ENCODE measurements at regions not wholly inside any gene's neighbourhood (a gene's known extent, or its start where the extent isn't known, plus 50 kb on each side); places are given as distances from the start of the nearest gene placed in this dataset.

DNA sequence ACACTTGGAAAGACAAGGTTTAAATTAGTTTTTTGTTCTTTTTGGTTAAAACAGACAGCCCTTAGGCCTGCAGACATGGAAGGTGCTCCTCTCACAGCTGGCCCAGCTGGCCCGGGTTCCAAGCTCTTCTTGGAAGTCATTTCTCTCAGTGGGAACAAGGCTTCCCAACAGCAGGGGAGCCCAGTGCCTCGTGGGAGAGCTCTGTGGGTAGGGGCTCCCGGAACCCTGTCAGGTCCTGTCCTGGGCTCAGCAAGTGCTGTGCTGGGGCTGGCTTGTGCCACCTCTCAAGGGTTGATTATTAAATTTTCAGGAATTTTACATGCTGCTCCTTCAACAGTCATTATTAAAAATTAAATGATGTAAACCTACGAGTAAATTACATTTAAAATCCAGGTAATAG lies 189.6 kb downstream of the GALNT1 start:
- TF ChIP-seq RARB (CRISPR knock-in tag; IDR thresholded peaks at IDR 0.05) (no peak), ZNF70 (CRISPR knock-in tag; IDR thresholded peaks at IDR 0.05) (no peak), TCF4 (CRISPR knock-in tag; IDR thresholded peaks at IDR 0.05; ENCODE audit: borderline replicate concordance) (no peak), TOX (CRISPR knock-in tag; IDR thresholded peaks at IDR 0.05; ENCODE audit: borderline replicate concordance) (no peak), SNAI2 (CRISPR knock-in tag; IDR thresholded peaks at IDR 0.05) (no peak), ARNTL (CRISPR knock-in tag; IDR thresholded peaks at IDR 0.05; ENCODE audit: borderline replicate concordance, low read depth) (no peak), ZNF565 (CRISPR knock-in tag; conservative IDR thresholded peaks at IDR 0.05; ENCODE audit: low read depth) (no peak), ZNF8 (CRISPR knock-in tag; IDR thresholded peaks at IDR 0.05) (no peak), GLIS3 (CRISPR knock-in tag; IDR thresholded peaks at IDR 0.05) (no peak), PPARA (CRISPR knock-in tag; IDR thresholded peaks at IDR 0.05; ENCODE audit: borderline replicate concordance) (no peak), CSDC2 (CRISPR knock-in tag; IDR thresholded peaks at IDR 0.05) (no peak)
- TF ChIP-seq, protein P1, sequence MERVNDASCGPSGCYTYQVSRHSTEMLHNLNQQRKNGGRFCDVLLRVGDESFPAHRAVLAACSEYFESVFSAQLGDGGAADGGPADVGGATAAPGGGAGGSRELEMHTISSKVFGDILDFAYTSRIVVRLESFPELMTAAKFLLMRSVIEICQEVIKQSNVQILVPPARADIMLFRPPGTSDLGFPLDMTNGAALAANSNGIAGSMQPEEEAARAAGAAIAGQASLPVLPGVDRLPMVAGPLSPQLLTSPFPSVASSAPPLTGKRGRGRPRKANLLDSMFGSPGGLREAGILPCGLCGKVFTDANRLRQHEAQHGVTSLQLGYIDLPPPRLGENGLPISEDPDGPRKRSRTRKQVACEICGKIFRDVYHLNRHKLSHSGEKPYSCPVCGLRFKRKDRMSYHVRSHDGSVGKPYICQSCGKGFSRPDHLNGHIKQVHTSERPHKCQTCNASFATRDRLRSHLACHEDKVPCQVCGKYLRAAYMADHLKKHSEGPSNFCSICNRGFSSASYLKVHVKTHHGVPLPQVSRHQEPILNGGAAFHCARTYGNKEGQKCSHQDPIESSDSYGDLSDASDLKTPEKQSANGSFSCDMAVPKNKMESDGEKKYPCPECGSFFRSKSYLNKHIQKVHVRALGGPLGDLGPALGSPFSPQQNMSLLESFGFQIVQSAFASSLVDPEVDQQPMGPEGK (CRISPR knock-in tag; IDR thresholded peaks at IDR 0.05; ENCODE audit: borderline replicate concordance) = no peak
- TF ChIP-seq, protein P2, sequence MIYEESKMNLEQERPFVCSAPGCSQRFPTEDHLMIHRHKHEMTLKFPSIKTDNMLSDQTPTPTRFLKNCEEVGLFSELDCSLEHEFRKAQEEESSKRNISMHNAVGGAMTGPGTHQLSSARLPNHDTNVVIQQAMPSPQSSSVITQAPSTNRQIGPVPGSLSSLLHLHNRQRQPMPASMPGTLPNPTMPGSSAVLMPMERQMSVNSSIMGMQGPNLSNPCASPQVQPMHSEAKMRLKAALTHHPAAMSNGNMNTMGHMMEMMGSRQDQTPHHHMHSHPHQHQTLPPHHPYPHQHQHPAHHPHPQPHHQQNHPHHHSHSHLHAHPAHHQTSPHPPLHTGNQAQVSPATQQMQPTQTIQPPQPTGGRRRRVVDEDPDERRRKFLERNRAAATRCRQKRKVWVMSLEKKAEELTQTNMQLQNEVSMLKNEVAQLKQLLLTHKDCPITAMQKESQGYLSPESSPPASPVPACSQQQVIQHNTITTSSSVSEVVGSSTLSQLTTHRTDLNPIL (CRISPR knock-in tag; IDR thresholded peaks at IDR 0.05; ENCODE audit: low read depth) = no peak

Data from SK-N-SH treated with all-trans-retinoic acid at 6 μM for 48 hours (cell line).